ENCODE measurements at regions not wholly inside any gene's neighbourhood (a gene's known extent, or its start where the extent isn't known, plus 50 kb on each side); places are given as distances from the start of the nearest gene placed in this dataset.

- TF ChIP-seq CTCF (IDR thresholded peaks at IDR 0.05) (no peak), EZH2phosphoT487 (IDR thresholded peaks at IDR 0.05) (no peak), EZH2 (IDR thresholded peaks at IDR 0.05) (no peak)
- H3K79me2 ChIP-seq (ENCODE audit: low read depth), result no peaks in the 10 kb centered on the region
- no peaks in the 10 kb centered on the region for H3K27me3 ChIP-seq
- no peaks in the 10 kb centered on the region for H3K36me3 ChIP-seq
- no peaks in the 10 kb centered on the region for H3K9me3 ChIP-seq (ENCODE audit: low read depth)
- H3K27me3 Mint-ChIP-seq (ENCODE audit: insufficient read depth, low read depth), result no peaks in the 10 kb centered on the region
- no peaks in the 10 kb centered on the region for H3K36me3 Mint-ChIP-seq
- H4K20me1 ChIP-seq (ENCODE audit: low read depth), result no peaks in the 10 kb centered on the region
- H3K4me3 Mint-ChIP-seq, result no peak overlapping the region
- no peak overlapping the region for H3K27ac ChIP-seq
- no peak overlapping the region for H3K4me3 ChIP-seq
- peaks cover 3% of the 10 kb centered on the region for H3K4me1 Mint-ChIP-seq
- DNase-seq (ENCODE audit: low spot score), result no peak
- H3K27ac Mint-ChIP-seq, result no peak overlapping the region
- H3K9me3 Mint-ChIP-seq, result peaks cover 2% of the 10 kb centered on the region
- H2AFZ ChIP-seq (replicated peaks), result no peak overlapping the region
- H3K4me2 ChIP-seq, result no peak overlapping the region
- H3F3A ChIP-seq (ENCODE audit: low read depth), result no peaks in the 10 kb centered on the region
- H3K4me1 ChIP-seq, result no peaks in the 10 kb centered on the region
- no peak overlapping the region for H3K9ac ChIP-seq
Measured at GRCh38 chr12:87827638-87828264, 201.4 kb downstream of the C12orf50 start.

GRCh38 chr12:87822923-87823322, 206.3 kb downstream of the C12orf50 start:
- Histone ChIP-seq H3K36me3 (no peaks in the 10 kb centered on the region), H2AFZ (replicated peaks) (no peak overlapping the region), H3K9me3 (ENCODE audit: low read depth) (no peaks in the 10 kb centered on the region), H4K20me1 (ENCODE audit: low read depth) (no peaks in the 10 kb centered on the region), H3K27me3 (no peaks in the 10 kb centered on the region), H3K4me2 (no peak overlapping the region), H3K9ac (no peak overlapping the region), H3K79me2 (ENCODE audit: low read depth) (no peaks in the 10 kb centered on the region), H3K4me3 (no peak overlapping the region), H3K27ac (no peak overlapping the region), H3F3A (ENCODE audit: low read depth) (no peaks in the 10 kb centered on the region), H3K4me1 (no peaks in the 10 kb centered on the region)
- no peak overlapping the region for H3K4me3 Mint-ChIP-seq
- H3K4me1 Mint-ChIP-seq, result peaks cover 8% of the 10 kb centered on the region
- no peak overlapping the region for H3K27ac Mint-ChIP-seq
- H3K36me3 Mint-ChIP-seq, result no peaks in the 10 kb centered on the region
- no peak for TF ChIP-seq EZH2 (IDR thresholded peaks at IDR 0.05)
- TF ChIP-seq EZH2phosphoT487 (IDR thresholded peaks at IDR 0.05), result no peak
- no peak for TF ChIP-seq CTCF (IDR thresholded peaks at IDR 0.05)
- no peaks in the 10 kb centered on the region for H3K9me3 Mint-ChIP-seq
- no peak for DNase-seq (ENCODE audit: low spot score)
- no peaks in the 10 kb centered on the region for H3K27me3 Mint-ChIP-seq (ENCODE audit: insufficient read depth, low read depth)

GRCh38 chr12:87820524-87821202, 208.5 kb downstream of the C12orf50 start:
- H3K4me3 Mint-ChIP-seq, result no peak overlapping the region
- no peak overlapping the region for H2AFZ ChIP-seq (replicated peaks)
- H3K27me3 ChIP-seq, result no peaks in the 10 kb centered on the region
- H3K36me3 ChIP-seq, result no peaks in the 10 kb centered on the region
- H3K9ac ChIP-seq, result no peak overlapping the region
- no peak for TF ChIP-seq EZH2phosphoT487 (IDR thresholded peaks at IDR 0.05)
- no peak for TF ChIP-seq CTCF (IDR thresholded peaks at IDR 0.05)
- TF ChIP-seq EZH2 (IDR thresholded peaks at IDR 0.05), result no peak
- H4K20me1 ChIP-seq (ENCODE audit: low read depth), result no peaks in the 10 kb centered on the region
- H3K27ac ChIP-seq, result no peak overlapping the region
- H3K4me2 ChIP-seq, result no peak overlapping the region
- H3K27ac Mint-ChIP-seq, result no peak overlapping the region
- H3K27me3 Mint-ChIP-seq (ENCODE audit: insufficient read depth, low read depth), result no peaks in the 10 kb centered on the region
- no peaks in the 10 kb centered on the region for H3K4me1 ChIP-seq
- peaks cover 11% of the 10 kb centered on the region for H3K4me1 Mint-ChIP-seq
- no peaks in the 10 kb centered on the region for H3K9me3 ChIP-seq (ENCODE audit: low read depth)
- H3F3A ChIP-seq (ENCODE audit: low read depth), result no peaks in the 10 kb centered on the region
- no peak overlapping the region for H3K4me3 ChIP-seq
- DNase-seq (ENCODE audit: low spot score), result no peak
- H3K9me3 Mint-ChIP-seq, result peaks cover 2% of the 10 kb centered on the region
- H3K79me2 ChIP-seq (ENCODE audit: low read depth), result no peaks in the 10 kb centered on the region
- no peaks in the 10 kb centered on the region for H3K36me3 Mint-ChIP-seq
